Nephron (organoid): ENCODE measurements at regions not wholly inside any gene's neighbourhood (a gene's known extent, or its start where the extent isn't known, plus 50 kb on each side); places are given as distances from the start of the nearest gene placed in this dataset.

Experiments
- H3K27ac Mint-ChIP-seq, 3 experiments: 2 replicates each; pipeline ENCODE4 v1.8.0; 2020; ENCODE audit warnings: mixed read lengths in 3 of 3, mild to moderate bottlenecking in 2 of 3, moderate library complexity in 1 of 3
- H3K27me3 Mint-ChIP-seq: 2 replicates; pipeline ENCODE4 v1.8.0; 2021; ENCODE audit warnings: low read depth, mild to moderate bottlenecking, moderate library complexity, mixed read lengths
- H3K36me3 Mint-ChIP-seq: 2 replicates; pipeline ENCODE4 v1.8.0; 2020; ENCODE audit warnings: low read depth, mixed read lengths
- H3K4me1 Mint-ChIP-seq: 2 replicates; pipeline ENCODE4 v1.8.0; 2020; ENCODE audit warnings: mixed read lengths
- H3K4me3 Mint-ChIP-seq, 3 experiments: 2 replicates each; pipeline ENCODE4 v1.8.0; 2020; ENCODE audit warnings: mild to moderate bottlenecking in 3 of 3, mixed read lengths in 3 of 3, moderate library complexity in 2 of 3
- H3K9me3 Mint-ChIP-seq: 2 replicates; pipeline ENCODE4 v1.8.0; 2020; ENCODE audit warnings: mixed read lengths
- CTCF ChIP-seq, 3 experiments: fragments of 200-600 bp; sonication (generic); IDR thresholded peaks; one replicate each; pipeline ENCODE4 v1.5.0; 2021; ENCODE audit warnings: antibody characterized with exemption in 3 of 3; ENCODE audit not compliant: unreplicated experiment in 3 of 3

- H3K27me3 Mint-ChIP-seq = no peaks in the 10 kb centered on the region
- no peaks in the 10 kb centered on the region for H3K36me3 Mint-ChIP-seq
- no peaks in the 10 kb centered on the region for H3K4me1 Mint-ChIP-seq
- TF ChIP-seq CTCF (IDR thresholded peaks at IDR 0.05; ENCODE audit: unreplicated experiment in 3 of 3) = no peak
- no peak overlapping the region for H3K27ac Mint-ChIP-seq
- no peak overlapping the region for H3K4me3 Mint-ChIP-seq
- H3K9me3 Mint-ChIP-seq = peaks cover 2% of the 10 kb centered on the region
These were observed 180.4 kb downstream of the RBM26 start for GRCh38 chr13:79225487-79226232.

GRCh38 chr13:79222427-79223205 lies 183.4 kb downstream of the RBM26 start:
- Mint-ChIP-seq H3K36me3 (no peaks in the 10 kb centered on the region), H3K9me3 (peaks cover 2% of the 10 kb centered on the region), H3K4me3 (no peak overlapping the region), H3K4me1 (no peaks in the 10 kb centered on the region), H3K27me3 (no peaks in the 10 kb centered on the region), H3K27ac (no peak overlapping the region)
- TF ChIP-seq CTCF (IDR thresholded peaks at IDR 0.05; ENCODE audit: unreplicated experiment in 3 of 3) = no peak

GRCh38 chr13:79212064-79212619 lies 193.9 kb downstream of the RBM26 start:
- Mint-ChIP-seq H3K27ac (no peak overlapping the region), H3K4me3 (no peak overlapping the region), H3K9me3 (no peaks in the 10 kb centered on the region), H3K36me3 (no peaks in the 10 kb centered on the region), H3K27me3 (no peaks in the 10 kb centered on the region), H3K4me1 (no peaks in the 10 kb centered on the region)
- no peak for TF ChIP-seq CTCF (IDR thresholded peaks at IDR 0.05; ENCODE audit: unreplicated experiment in 3 of 3)

GRCh38 chr13:79211377-79211776 lies 194.7 kb downstream of the RBM26 start:
- no peaks in the 10 kb centered on the region for H3K4me1 Mint-ChIP-seq
- TF ChIP-seq CTCF (IDR thresholded peaks at IDR 0.05; ENCODE audit: unreplicated experiment in 3 of 3) = no peak
- H3K9me3 Mint-ChIP-seq = no peaks in the 10 kb centered on the region
- H3K36me3 Mint-ChIP-seq = no peaks in the 10 kb centered on the region
- H3K27me3 Mint-ChIP-seq = no peaks in the 10 kb centered on the region
- no peak overlapping the region for H3K27ac Mint-ChIP-seq
- no peak overlapping the region for H3K4me3 Mint-ChIP-seq

GRCh38 chr13:79197933-79198332 lies 208.1 kb downstream of the RBM26 start:
- Mint-ChIP-seq H3K4me1 (no peaks in the 10 kb centered on the region), H3K9me3 (no peaks in the 10 kb centered on the region), H3K27me3 (no peaks in the 10 kb centered on the region), H3K36me3 (no peaks in the 10 kb centered on the region), H3K4me3 (no peak overlapping the region), H3K27ac (no peak overlapping the region)
- no peak for TF ChIP-seq CTCF (IDR thresholded peaks at IDR 0.05; ENCODE audit: unreplicated experiment in 3 of 3)
